SKM-1 (cell line): ENCODE measurements at regions not wholly inside any gene's neighbourhood (a gene's known extent, or its start where the extent isn't known, plus 50 kb on each side); places are given as distances from the start of the nearest gene placed in this dataset.
"Not testable (repeated sequence)": the region's sequence is repeated elsewhere in the genome, so short reads cannot be mapped to it uniquely, and the experiment has no call there.

Experiments
- DNase-seq: peaks from one replicate; lab custom pipeline; 2025; ENCODE audit not compliant: unreplicated experiment; lab: John Stamatoyannopoulos, UW

GRCh38 chr4:63308697-63309096 is 1100.6 kb downstream of the TECRL start:
- DNase-seq: no peak

GRCh38 chr4:63302792-63303191 is 1106.5 kb downstream of the TECRL start:
- no peak for DNase-seq

- no peak for DNase-seq
These were observed 1107.2 kb downstream of the TECRL start for GRCh38 chr4:63302078-63302477.

GRCh38 chr4:63296773-63297172 is 1112.5 kb downstream of the TECRL start:
- DNase-seq: no peak

GRCh38 chr4:63275491-63275890 is 1133.8 kb downstream of the TECRL start:
- no peak for DNase-seq

GRCh38 chr4:63269156-63269555 is 1140.1 kb downstream of the TECRL start:
- no peak for DNase-seq

GRCh38 chr4:63233671-63234070 is 1175.6 kb downstream of the TECRL start:
- no peak for DNase-seq

- no peak for DNase-seq
These were observed 1177.2 kb downstream of the TECRL start for GRCh38 chr4:63232058-63232457.

GRCh38 chr4:63226229-63226628 is 1183.0 kb downstream of the TECRL start:
- DNase-seq: no peak

- no peak for DNase-seq
These were observed 1186.8 kb downstream of the TECRL start for GRCh38 chr4:63222466-63222865.

- DNase-seq: no peak
These were observed 1187.8 kb downstream of the TECRL start for GRCh38 chr4:63221477-63221876.

- DNase-seq: no peak
These were observed 1190.4 kb downstream of the TECRL start for GRCh38 chr4:63218856-63219255.

GRCh38 chr4:63214076-63214475 is 1195.2 kb downstream of the TECRL start:
- no peak for DNase-seq

- DNase-seq: no peak
These were observed 1197.3 kb downstream of the TECRL start for GRCh38 chr4:63211776-63212479.

GRCh38 chr4:63211375-63211774 is 1197.9 kb downstream of the TECRL start:
- DNase-seq: no peak

- DNase-seq: not testable (repeated sequence)
These were observed 1216.2 kb downstream of the TECRL start for GRCh38 chr4:63193029-63193428.

- no peak for DNase-seq
These were observed 1237.9 kb downstream of the TECRL start for GRCh38 chr4:63171341-63171740.

GRCh38 chr4:63170923-63171322 is 1238.3 kb downstream of the TECRL start:
- no peak for DNase-seq

GRCh38 chr4:63169836-63170235 is 1239.4 kb downstream of the TECRL start:
- no peak for DNase-seq

GRCh38 chr4:63155561-63155960 is 1253.7 kb downstream of the TECRL start:
- no peak for DNase-seq

GRCh38 chr4:63123441-63123840 is 1285.8 kb downstream of the TECRL start:
- DNase-seq: no peak

GRCh38 chr4:63122955-63123354 is 1286.3 kb downstream of the TECRL start:
- no peak for DNase-seq

GRCh38 chr4:63106600-63106999 is 1302.7 kb downstream of the TECRL start:
- DNase-seq: no peak
